ENCODE measurements at regions not wholly inside any gene's neighbourhood (a gene's known extent, or its start where the extent isn't known, plus 50 kb on each side); places are given as distances from the start of the nearest gene placed in this dataset.

- no peak for TF ChIP-seq CTCF (IDR thresholded peaks at IDR 0.05 in 2 of 3, conservative IDR thresholded peaks at IDR 0.05 in 1 of 3; ENCODE audit: control insufficient read depth in 2 of 3, extremely low read depth in 1 of 3, insufficient read depth in 1 of 3, low read depth in 3 of 3, low read length in 3 of 3)
- TF ChIP-seq TAF1 (IDR thresholded peaks at IDR 0.05; ENCODE audit: borderline replicate concordance, low read depth, low read length): no peak
- TF ChIP-seq ASH2L (IDR thresholded peaks at IDR 0.05; ENCODE audit: borderline replicate concordance, low read depth): no peak
- TF ChIP-seq RFX5 (IDR thresholded peaks at IDR 0.05; ENCODE audit: low read depth, low read length): no peak
Observed at GRCh38 chr3:88418219-88418618, 268.5 kb downstream of the C3orf38 start.

Data from GM12878 (cell line).